Caco-2 (cell line): ENCODE measurements at regions not wholly inside any gene's neighbourhood (a gene's known extent, or its start where the extent isn't known, plus 50 kb on each side); places are given as distances from the start of the nearest gene placed in this dataset.
A peak's percentile ranks its signal among the peaks of the same experiment; 100 is the strongest.

Experiments
- BruUV-seq: library from RNA; stranded (reverse); fragments of 400-500 nt; replicated peaks from 2 replicates; lab custom pipeline; 2021; lab: Mats Ljungman, UMichigan
- CTCF ChIA-PET: fragments of 300-600 bp; sonication (Branson Sonifier 250); formaldehyde crosslinking; loops from one replicate; lab custom pipeline; 2022; ENCODE audit warnings: antibody characterized with exemption; lab: Charles Lee
- POLR2A ChIA-PET: fragments of 300-600 bp; sonication (Branson Sonifier 250); formaldehyde crosslinking; loops from one replicate; lab custom pipeline; 2022; ENCODE audit warnings: antibody characterized with exemption; lab: Charles Lee
- DNase-seq, 2 experiments: peaks; one replicate each; pipeline versions ENCODE4 v3.0.0 to v3.0.0-alpha.2; 2020 to 2022
- H3K27me3 ChIP-seq: replicated peaks from 2 replicates; pipeline ENCODE4 v1.6.0; 2011; ENCODE audit warnings: low read length; ENCODE audit not compliant: control insufficient read depth, insufficient read depth
- H3K36me3 ChIP-seq: 2 replicates; pipeline ENCODE4 v1.5.1; 2011; ENCODE audit warnings: low read length; ENCODE audit not compliant: control insufficient read depth, insufficient read depth
- H3K4me1 ChIP-seq: fragments of 250-450 bp; sonication (Bioruptor Pico); 2 replicates; pipeline ENCODE4 v1.5.1; 2020; ENCODE audit warnings: mild to moderate bottlenecking
- H3K4me3 ChIP-seq: 2 replicates; pipeline ENCODE4 v1.5.1; 2011; ENCODE audit warnings: low read depth, mild to moderate bottlenecking, control low read depth, low read length
- H3K9me3 ChIP-seq: fragments of 250-450 bp; sonication (Bioruptor Pico); 2 replicates; pipeline ENCODE4 v1.5.1; 2020; ENCODE audit warnings: mild to moderate bottlenecking, moderate library complexity
- H3K27ac Mint-ChIP-seq: one replicate; pipeline ENCODE4 v1.8.0; 2022; ENCODE audit warnings: mixed read lengths; ENCODE audit not compliant: unreplicated experiment
- H3K27me3 Mint-ChIP-seq: one replicate; pipeline ENCODE4 v1.8.0; 2022; ENCODE audit warnings: mixed read lengths; ENCODE audit not compliant: insufficient read depth, unreplicated experiment
- H3K36me3 Mint-ChIP-seq: one replicate; pipeline ENCODE4 v1.8.0; 2022; ENCODE audit warnings: mild to moderate bottlenecking, mixed read lengths; ENCODE audit not compliant: insufficient read depth, unreplicated experiment
- H3K4me1 Mint-ChIP-seq: one replicate; pipeline ENCODE4 v1.8.0; 2022; ENCODE audit warnings: low read depth, mixed read lengths; ENCODE audit not compliant: unreplicated experiment
- H3K4me3 Mint-ChIP-seq: one replicate; pipeline ENCODE4 v1.8.0; 2022; ENCODE audit warnings: mild to moderate bottlenecking, moderate library complexity, mixed read lengths; ENCODE audit not compliant: unreplicated experiment
- H3K9me3 Mint-ChIP-seq: one replicate; pipeline ENCODE4 v1.8.0; 2022; ENCODE audit warnings: mixed read lengths; ENCODE audit not compliant: unreplicated experiment
- intact Hi-C: fragments of 100-400 bp; cut with micrococcal nuclease; formaldehyde crosslinking; loops from one replicate; pipeline ENCODE4 v1.10.0; 2022; ENCODE audit not compliant: unreplicated experiment
- TF ChIP-seq, protein P1 (sequence below), 2 experiments: fragments of 200-600 bp in 1 of 2; IDR thresholded peaks; 1 replicate in 1 of 2; 2 replicates in 1 of 2; pipeline versions ENCODE4 v1.5.1 to v1.8.0; 2011 to 2022; ENCODE audit warnings: antibody characterized with exemption in 1 of 2, control low read depth in 1 of 2, inconsistent platforms in 1 of 2, low read depth in 1 of 2, low read length in 1 of 2, mild to moderate bottlenecking in 1 of 2, moderate library complexity in 1 of 2; ENCODE audit not compliant: insufficient read depth in 1 of 2, severe bottlenecking in 1 of 2, unreplicated experiment in 1 of 2

DNA sequence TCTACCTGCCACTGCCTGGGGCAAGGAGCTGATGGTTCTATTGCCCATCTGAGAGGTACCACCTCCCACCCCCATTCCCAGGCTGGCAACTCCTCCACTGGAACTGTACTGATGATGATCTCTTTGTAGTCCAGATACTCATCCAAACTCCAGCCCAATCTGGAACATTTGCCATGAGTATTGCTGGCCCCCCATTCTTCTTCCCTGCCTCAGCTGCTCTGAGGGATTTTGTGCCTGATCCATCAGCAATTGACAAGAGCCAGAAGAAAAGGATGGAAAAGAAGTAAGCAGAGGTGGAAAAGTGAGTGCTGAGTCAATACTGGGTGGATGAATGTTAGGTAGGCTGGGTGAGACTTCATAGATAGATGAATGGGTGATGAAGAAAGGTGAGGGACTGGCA lies 101.2 kb downstream of the NMUR2 start:
- no peak for DNase-seq
- ChIA-PET CTCF (no interaction called here), POLR2A (no interaction called here)
- Mint-ChIP-seq H3K9me3 (no peaks in the 10 kb centered on the region), H3K27me3 (no peaks in the 10 kb centered on the region), H3K4me3 (no peak overlapping the region), H3K27ac (no peak overlapping the region), H3K4me1 (peaks cover 6% of the 10 kb centered on the region), H3K36me3 (no peaks in the 10 kb centered on the region)
- H3K9me3 ChIP-seq: no peaks in the 10 kb centered on the region
- H3K27me3 ChIP-seq: no peaks in the 10 kb centered on the region
- intact Hi-C loops: no loop called here
- H3K4me3 ChIP-seq: no peak overlapping the region
- no peaks in the 10 kb centered on the region for H3K4me1 ChIP-seq
- TF ChIP-seq, protein P1, sequence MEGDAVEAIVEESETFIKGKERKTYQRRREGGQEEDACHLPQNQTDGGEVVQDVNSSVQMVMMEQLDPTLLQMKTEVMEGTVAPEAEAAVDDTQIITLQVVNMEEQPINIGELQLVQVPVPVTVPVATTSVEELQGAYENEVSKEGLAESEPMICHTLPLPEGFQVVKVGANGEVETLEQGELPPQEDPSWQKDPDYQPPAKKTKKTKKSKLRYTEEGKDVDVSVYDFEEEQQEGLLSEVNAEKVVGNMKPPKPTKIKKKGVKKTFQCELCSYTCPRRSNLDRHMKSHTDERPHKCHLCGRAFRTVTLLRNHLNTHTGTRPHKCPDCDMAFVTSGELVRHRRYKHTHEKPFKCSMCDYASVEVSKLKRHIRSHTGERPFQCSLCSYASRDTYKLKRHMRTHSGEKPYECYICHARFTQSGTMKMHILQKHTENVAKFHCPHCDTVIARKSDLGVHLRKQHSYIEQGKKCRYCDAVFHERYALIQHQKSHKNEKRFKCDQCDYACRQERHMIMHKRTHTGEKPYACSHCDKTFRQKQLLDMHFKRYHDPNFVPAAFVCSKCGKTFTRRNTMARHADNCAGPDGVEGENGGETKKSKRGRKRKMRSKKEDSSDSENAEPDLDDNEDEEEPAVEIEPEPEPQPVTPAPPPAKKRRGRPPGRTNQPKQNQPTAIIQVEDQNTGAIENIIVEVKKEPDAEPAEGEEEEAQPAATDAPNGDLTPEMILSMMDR (IDR thresholded peaks at IDR 0.05; ENCODE audit: insufficient read depth in 1 of 2, low read depth in 1 of 2, low read length in 1 of 2, severe bottlenecking in 1 of 2, unreplicated experiment in 1 of 2): no peak
- BruUV-seq: no TSS peak
- H3K36me3 ChIP-seq: no peaks in the 10 kb centered on the region

DNA sequence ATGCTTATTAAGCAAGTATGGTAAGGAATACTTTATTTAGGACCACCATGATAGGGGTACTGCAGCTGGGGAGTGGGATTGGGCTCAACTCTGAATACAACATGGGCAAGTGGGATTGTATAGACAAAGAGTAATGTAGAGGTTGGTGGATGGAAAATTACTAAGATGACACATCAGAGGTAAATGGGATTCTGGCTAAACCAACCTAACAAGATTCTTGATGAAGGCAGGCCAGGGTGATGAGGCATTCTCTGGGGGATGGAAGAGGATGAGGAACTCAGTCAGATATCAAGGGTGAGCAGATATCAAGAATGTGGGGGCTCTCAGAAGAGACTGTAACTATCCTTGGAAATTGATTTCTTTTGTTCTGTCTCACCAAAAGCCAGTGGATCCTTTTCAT lies 107.2 kb downstream of the NMUR2 start:
- Mint-ChIP-seq H3K36me3 (no peaks in the 10 kb centered on the region), H3K4me1 (peaks cover 19% of the 10 kb centered on the region), H3K9me3 (peaks cover 3% of the 10 kb centered on the region), H3K4me3 (no peak overlapping the region), H3K27me3 (no peaks in the 10 kb centered on the region), H3K27ac (peak overlapping the region; percentile 2)
- Histone ChIP-seq H3K4me3 (no peak overlapping the region), H3K36me3 (no peaks in the 10 kb centered on the region), H3K9me3 (no peaks in the 10 kb centered on the region), H3K4me1 (0 out of 2 replicates have a peak, but pooled peaks cover 6% of the 10 kb centered on the region), H3K27me3 (no peaks in the 10 kb centered on the region)
- ChIA-PET CTCF (no interaction called here), POLR2A (no interaction called here)
- TF ChIP-seq, protein P1 (IDR thresholded peaks at IDR 0.05; ENCODE audit: insufficient read depth in 1 of 2, low read depth in 1 of 2, low read length in 1 of 2, severe bottlenecking in 1 of 2, unreplicated experiment in 1 of 2): no peak
- intact Hi-C loops: no loop called here
- no peak for DNase-seq
- no TSS peak for BruUV-seq

DNA sequence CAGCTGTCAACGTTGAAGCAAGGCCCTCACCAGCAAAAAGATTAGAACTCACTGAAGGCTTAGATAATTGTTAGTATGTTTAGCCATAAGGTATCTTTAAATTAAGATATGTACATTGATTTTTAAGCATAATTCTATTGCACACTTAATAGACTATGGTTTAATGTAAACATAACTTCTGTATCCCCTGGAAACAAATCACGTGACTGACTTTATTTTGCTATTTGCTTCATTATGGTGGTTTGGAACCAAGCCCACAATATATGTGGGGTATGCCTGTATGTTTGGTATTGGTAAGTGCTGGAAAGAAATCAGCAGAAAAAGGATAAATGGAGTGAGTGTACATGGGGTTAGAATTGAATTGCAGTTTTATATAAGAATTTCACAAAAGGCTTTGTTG lies 111.9 kb downstream of the NMUR2 start:
- H3K36me3 ChIP-seq: no peaks in the 10 kb centered on the region
- 0 out of 2 replicates have a peak, but pooled peaks cover 2% of the 10 kb centered on the region for H3K4me1 ChIP-seq
- no TSS peak for BruUV-seq
- H3K9me3 ChIP-seq: no peaks in the 10 kb centered on the region
- H3K27ac Mint-ChIP-seq: no peak overlapping the region
- ChIA-PET CTCF (no interaction called here), POLR2A (no interaction called here)
- H3K4me3 ChIP-seq: no peak overlapping the region
- intact Hi-C loops: no loop called here
- H3K36me3 Mint-ChIP-seq: no peaks in the 10 kb centered on the region
- no peaks in the 10 kb centered on the region for H3K27me3 ChIP-seq
- H3K4me3 Mint-ChIP-seq: no peak overlapping the region
- peaks cover 12% of the 10 kb centered on the region for H3K4me1 Mint-ChIP-seq
- no peak for DNase-seq
- H3K27me3 Mint-ChIP-seq: no peaks in the 10 kb centered on the region
- peaks cover 9% of the 10 kb centered on the region for H3K9me3 Mint-ChIP-seq
- TF ChIP-seq, protein P1 (IDR thresholded peaks at IDR 0.05; ENCODE audit: insufficient read depth in 1 of 2, low read depth in 1 of 2, low read length in 1 of 2, severe bottlenecking in 1 of 2, unreplicated experiment in 1 of 2): no peak
